IMR-90 (cell line): ENCODE measurements at regions not wholly inside any gene's neighbourhood (a gene's known extent, or its start where the extent isn't known, plus 50 kb on each side); places are given as distances from the start of the nearest gene placed in this dataset.

Experiments used
- ATAC-seq: fragments of 200-7000 bp; cut with Tn5 transposase; 2 replicates; pipeline ENCODE4 v1.9.1; 2020; ENCODE audit warnings: low read depth, mild to moderate bottlenecking, moderate library complexity
- BruUV-seq: library from RNA; stranded (reverse); fragments of 400-500 nt; replicated peaks from 2 replicates; lab custom pipeline; 2021; lab: Mats Ljungman, UMichigan
- CTCF ChIA-PET: fragments of 300-600 bp; formaldehyde crosslinking; extraction: SDS; loops from one replicate; lab custom pipeline; 2021; ENCODE audit warnings: antibody characterized with exemption; lab: Yijun Ruan, JAX
- POLR2A ChIA-PET: fragments of 300-600 bp; sonication (Branson Sonifier 250); formaldehyde crosslinking; loops from one replicate; lab custom pipeline; 2022; ENCODE audit warnings: antibody characterized with exemption; ENCODE audit not compliant: unreplicated experiment; lab: Charles Lee
- DNase-seq: peaks from one replicate; pipeline ENCODE4 v3.0.0; 2013
- H2AFZ ChIP-seq: replicated peaks from 2 replicates; pipeline ENCODE3; 2013; ENCODE audit warnings: low read length, mild to moderate bottlenecking; ENCODE audit not compliant: poor library complexity
- H2AK5ac ChIP-seq: 2 replicates; pipeline ENCODE4 v1.6.1; 2013; ENCODE audit warnings: low read depth, low read length, inconsistent platforms
- H2AK9ac ChIP-seq: replicated peaks from 2 replicates; pipeline ENCODE3; 2013; ENCODE audit warnings: mild to moderate bottlenecking, low read depth, low read length, moderate library complexity; ENCODE audit not compliant: poor library complexity
- H2BK120ac ChIP-seq: 2 replicates; pipeline ENCODE4 v1.6.1; 2013; ENCODE audit warnings: low read depth, low read length, inconsistent platforms
- H2BK15ac ChIP-seq: 3 replicates; pipeline ENCODE4 v1.6.1; 2013; ENCODE audit warnings: low read depth, low read length, inconsistent platforms
- H2BK20ac ChIP-seq: 2 replicates; pipeline ENCODE4 v1.6.1; 2013; ENCODE audit warnings: low read depth, mild to moderate bottlenecking, inconsistent platforms, low read length, moderate library complexity
- H2BK5ac ChIP-seq: 2 replicates; pipeline ENCODE4 v1.6.1; 2013; ENCODE audit warnings: mild to moderate bottlenecking, low read depth, low read length, inconsistent platforms; ENCODE audit not compliant: poor library complexity, severe bottlenecking
- H3K14ac ChIP-seq: replicated peaks from 2 replicates; pipeline ENCODE4 v1.6.1; 2013; ENCODE audit warnings: low read depth, low read length, inconsistent platforms
- H3K18ac ChIP-seq: 2 replicates; pipeline ENCODE4 v1.6.1; 2013; ENCODE audit warnings: low read depth, low read length, control low read depth
- H3K23ac ChIP-seq: 2 replicates; pipeline ENCODE4 v1.6.1; 2013; ENCODE audit warnings: low read depth, low read length, inconsistent platforms
- H3K27ac ChIP-seq: 2 replicates; pipeline ENCODE4 v1.5.1; 2013; ENCODE audit warnings: mild to moderate bottlenecking, control low read depth, low read length; ENCODE audit not compliant: insufficient read depth
- H3K27me3 ChIP-seq: 2 replicates; pipeline ENCODE4 v1.6.1; 2013; ENCODE audit warnings: low read length; ENCODE audit not compliant: control insufficient read depth, insufficient read depth
- H3K36me3 ChIP-seq: 2 replicates; pipeline ENCODE4 v1.6.1; 2013; ENCODE audit warnings: low read length, mixed read lengths; ENCODE audit not compliant: control insufficient read depth, insufficient read depth
- H3K4ac ChIP-seq: 2 replicates; pipeline ENCODE4 v1.6.1; 2013; ENCODE audit warnings: low read depth, low read length, inconsistent platforms
- H3K4me1 ChIP-seq: 2 replicates; pipeline ENCODE4 v1.6.1; 2013; ENCODE audit warnings: low read length, mixed read lengths; ENCODE audit not compliant: control insufficient read depth, insufficient read depth
- H3K4me2 ChIP-seq: 2 replicates; pipeline ENCODE4 v1.6.1; 2013; ENCODE audit warnings: low read depth, mild to moderate bottlenecking, control low read depth, low read length, moderate library complexity
- H3K4me3 ChIP-seq: 2 replicates; pipeline ENCODE4 v1.5.1; 2013; ENCODE audit warnings: low read depth, mild to moderate bottlenecking, control low read depth, low read length, moderate library complexity; ENCODE audit not compliant: insufficient read depth
- H3K56ac ChIP-seq: 2 replicates; pipeline ENCODE4 v1.6.1; 2013; ENCODE audit warnings: low read length, inconsistent platforms; ENCODE audit not compliant: insufficient read depth; ENCODE audit errors: extremely low read depth
- H3K79me1 ChIP-seq, 2 experiments: 2 replicates each; pipeline ENCODE4 v1.6.1; 2013; ENCODE audit warnings: low read length in 2 of 2, inconsistent platforms in 1 of 2, low read depth in 1 of 2
- H3K9ac ChIP-seq: 2 replicates; pipeline ENCODE4 v1.6.1; 2013; ENCODE audit warnings: low read depth, low read length, control low read depth
- H3K9me1 ChIP-seq: 2 replicates; pipeline ENCODE4 v1.6.1; 2013; ENCODE audit warnings: low read length, inconsistent platforms; ENCODE audit not compliant: insufficient read depth
- H3K9me3 ChIP-seq: 2 replicates; pipeline ENCODE4 v1.6.1; 2013; ENCODE audit warnings: low read length; ENCODE audit not compliant: control insufficient read depth, insufficient read depth
- H4K20me1 ChIP-seq: 2 replicates; pipeline ENCODE4 v1.6.1; 2013; ENCODE audit warnings: low read length, inconsistent platforms; ENCODE audit not compliant: insufficient read depth
- H4K5ac ChIP-seq: 2 replicates; pipeline ENCODE4 v1.6.1; 2013; ENCODE audit warnings: mild to moderate bottlenecking, low read depth, low read length, control low read depth
- H4K8ac ChIP-seq, 2 experiments: 2 replicates each; pipeline ENCODE4 v1.6.1; 2013; ENCODE audit warnings: low read depth in 2 of 2, low read length in 2 of 2, control low read depth in 1 of 2, inconsistent platforms in 1 of 2
- H4K91ac ChIP-seq: 2 replicates; pipeline ENCODE4 v1.6.1; 2013; ENCODE audit warnings: low read depth, low read length, inconsistent platforms; ENCODE audit not compliant: insufficient read depth
- BHLHE40 ChIP-seq: fragments of 150-350 bp; IDR thresholded peaks from 2 replicates; pipeline ENCODE4 v1.6.1; 2016; ENCODE audit warnings: mild to moderate bottlenecking, low read depth, low read length
- CEBPB ChIP-seq: IDR thresholded peaks from 2 replicates; pipeline ENCODE4 v1.6.1; 2012; ENCODE audit warnings: low read depth, low read length, improper control_type of control experiment
- CHD1 ChIP-seq: IDR thresholded peaks from 2 replicates; pipeline ENCODE4 v1.6.1; 2012; ENCODE audit warnings: low read depth, low read length, improper control_type of control experiment
- FOS ChIP-seq: fragments of 150-350 bp; IDR thresholded peaks from 2 replicates; pipeline ENCODE4 v1.6.1; 2016; ENCODE audit warnings: low read depth, low read length
- RAD21 ChIP-seq: IDR thresholded peaks from 2 replicates; pipeline ENCODE4 v1.6.1; 2012; ENCODE audit warnings: low read length, improper control_type of control experiment
- RCOR1 ChIP-seq: IDR thresholded peaks from 2 replicates; pipeline ENCODE4 v1.6.1; 2012; ENCODE audit warnings: mild to moderate bottlenecking, low read length, improper control_type of control experiment; ENCODE audit not compliant: insufficient replicate concordance
- SMC3 ChIP-seq: fragments of 150-350 bp; IDR thresholded peaks from 2 replicates; pipeline ENCODE4 v1.6.1; 2016; ENCODE audit warnings: low read depth, mild to moderate bottlenecking, antibody characterized with exemption, low read length, moderate library complexity
- whole genome bisulfite sequencing, 2 experiments: methylation state at CpG; one replicate each; pipeline versions ENCODE4 v1.1.5 to v1.1.7; 2013; ENCODE audit warnings: missing lambda C conversion rate in 2 of 2; ENCODE audit not compliant: insufficient read length in 1 of 2; ENCODE audit errors: extremely low coverage in 2 of 2; 5-methylcytosine and 5-hydroxymethylcytosine counted together
- dilution Hi-C: fragments of 300-500 bp; cut with HindIII; formaldehyde crosslinking; loops from one replicate; pipeline ENCODE4 v1.14.3; 2018; ENCODE audit warnings: low sequenced_read_pairs; ENCODE audit not compliant: unreplicated experiment
- in situ Hi-C: fragments of 300-500 bp; cut with MboI; formaldehyde crosslinking; loops from 3 replicates; pipeline ENCODE4 v1.14.3; 2019; ENCODE audit warnings: low sequenced_read_pairs, inconsistent platforms, mixed read lengths
- intact Hi-C: fragments of 100-400 bp; cut with micrococcal nuclease; formaldehyde crosslinking; loops from 2 replicates; pipeline ENCODE4 v1.10.0; 2022
- TF ChIP-seq, protein P1 (sequence below): conservative IDR thresholded peaks from 2 replicates; pipeline ENCODE4 v1.5.1; 2012; ENCODE audit warnings: mild to moderate bottlenecking, low read depth, low read length, improper control_type of control experiment
- TF ChIP-seq, protein P2 (sequence below): fragments of 150-350 bp; IDR thresholded peaks from 2 replicates; pipeline ENCODE4 v1.6.1; 2016; ENCODE audit warnings: low read depth, mild to moderate bottlenecking, low read length, moderate library complexity, borderline replicate concordance

GRCh38 chr5:82676661-82677060, 398.5 kb upstream of the RPS23 start:
- in situ Hi-C loops = no loop called here
- Histone ChIP-seq H3K4me3 (no peak overlapping the region), H2AFZ (no peak overlapping the region), H3K9me3 (no peaks in the 10 kb centered on the region), H3K9ac (no peak overlapping the region), H3K14ac (no peak overlapping the region), H3K36me3 (no peaks in the 10 kb centered on the region), H2BK120ac (no peak overlapping the region), H4K91ac (no peak overlapping the region), H3K4ac (no peak overlapping the region), H2BK15ac (no peak overlapping the region), H4K8ac (no peak overlapping the region), H2BK5ac (no peak overlapping the region), H3K9me1 (no peaks in the 10 kb centered on the region), H3K27ac (no peak overlapping the region), H2AK5ac (no peak overlapping the region), H4K5ac (no peak overlapping the region), H4K20me1 (no peaks in the 10 kb centered on the region), H3K56ac (no peak overlapping the region), H3K27me3 (no peaks in the 10 kb centered on the region; the same call in none of the 2 replicates), H3K18ac (no peak overlapping the region), H2BK20ac (no peak overlapping the region), H3K79me1 (no peaks in the 10 kb centered on the region), H3K4me2 (no peak overlapping the region), H3K23ac (no peak overlapping the region), H2AK9ac (no peak overlapping the region), H3K4me1 (no peaks in the 10 kb centered on the region)
- POLR2A ChIA-PET = no interaction called here
- BruUV-seq = no TSS peak
- DNase-seq (no peak), ATAC-seq (no peak)
- dilution Hi-C loops = no loop called here
- no CpG with 5 or more reads among the region's 4 CpGs for WGBS, 2 experiments
- intact Hi-C loops = no loop called here
- TF ChIP-seq, protein P1, sequence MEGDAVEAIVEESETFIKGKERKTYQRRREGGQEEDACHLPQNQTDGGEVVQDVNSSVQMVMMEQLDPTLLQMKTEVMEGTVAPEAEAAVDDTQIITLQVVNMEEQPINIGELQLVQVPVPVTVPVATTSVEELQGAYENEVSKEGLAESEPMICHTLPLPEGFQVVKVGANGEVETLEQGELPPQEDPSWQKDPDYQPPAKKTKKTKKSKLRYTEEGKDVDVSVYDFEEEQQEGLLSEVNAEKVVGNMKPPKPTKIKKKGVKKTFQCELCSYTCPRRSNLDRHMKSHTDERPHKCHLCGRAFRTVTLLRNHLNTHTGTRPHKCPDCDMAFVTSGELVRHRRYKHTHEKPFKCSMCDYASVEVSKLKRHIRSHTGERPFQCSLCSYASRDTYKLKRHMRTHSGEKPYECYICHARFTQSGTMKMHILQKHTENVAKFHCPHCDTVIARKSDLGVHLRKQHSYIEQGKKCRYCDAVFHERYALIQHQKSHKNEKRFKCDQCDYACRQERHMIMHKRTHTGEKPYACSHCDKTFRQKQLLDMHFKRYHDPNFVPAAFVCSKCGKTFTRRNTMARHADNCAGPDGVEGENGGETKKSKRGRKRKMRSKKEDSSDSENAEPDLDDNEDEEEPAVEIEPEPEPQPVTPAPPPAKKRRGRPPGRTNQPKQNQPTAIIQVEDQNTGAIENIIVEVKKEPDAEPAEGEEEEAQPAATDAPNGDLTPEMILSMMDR = no peak
- TF ChIP-seq RCOR1 (no peak), BHLHE40 (no peak), FOS (no peak), CHD1 (no peak), CEBPB (no peak), SMC3 (no peak), RAD21 (no peak)
- TF ChIP-seq, protein P2, sequence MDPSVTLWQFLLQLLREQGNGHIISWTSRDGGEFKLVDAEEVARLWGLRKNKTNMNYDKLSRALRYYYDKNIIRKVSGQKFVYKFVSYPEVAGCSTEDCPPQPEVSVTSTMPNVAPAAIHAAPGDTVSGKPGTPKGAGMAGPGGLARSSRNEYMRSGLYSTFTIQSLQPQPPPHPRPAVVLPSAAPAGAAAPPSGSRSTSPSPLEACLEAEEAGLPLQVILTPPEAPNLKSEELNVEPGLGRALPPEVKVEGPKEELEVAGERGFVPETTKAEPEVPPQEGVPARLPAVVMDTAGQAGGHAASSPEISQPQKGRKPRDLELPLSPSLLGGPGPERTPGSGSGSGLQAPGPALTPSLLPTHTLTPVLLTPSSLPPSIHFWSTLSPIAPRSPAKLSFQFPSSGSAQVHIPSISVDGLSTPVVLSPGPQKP = no peak
- CTCF ChIA-PET = no interaction called here
